Uterus (tissue), 3 donors: ENCODE measurements at regions not wholly inside any gene's neighbourhood (a gene's known extent, or its start where the extent isn't known, plus 50 kb on each side); places are given as distances from the start of the nearest gene placed in this dataset.
"Not testable (repeated sequence)": the region's sequence is repeated elsewhere in the genome, so short reads cannot be mapped to it uniquely, and the experiment has no call there.

Experiments
- DNase-seq, 2 donors: peaks; one replicate each; pipeline ENCODE4 v3.0.0-alpha.2; 2019 to 2020
- H3K27ac ChIP-seq, 2 donors: fragments of 200-600 bp; sonication (generic); 1 replicate in 1 of 2; 2 replicates in 1 of 2; pipeline ENCODE4 v1.5.1; 2016 to 2018
- H3K27me3 ChIP-seq, 2 donors: fragments of 200-600 bp; sonication (generic); one replicate each; pipeline ENCODE4 v1.5.1; 2018 to 2019; ENCODE audit warnings: control low read depth in 1 of 2
- H3K36me3 ChIP-seq, 2 donors: fragments of 200-600 bp; sonication (generic); one replicate each; pipeline ENCODE4 v1.5.1; 2019; ENCODE audit warnings: control low read depth in 1 of 2
- H3K4me1 ChIP-seq, 2 donors: fragments of 200-600 bp; sonication (generic); one replicate each; pipeline ENCODE4 v1.5.1; 2018 to 2019; ENCODE audit warnings: control low read depth in 1 of 2
- H3K4me3 ChIP-seq, 2 donors: fragments of 200-600 bp; sonication (generic); 1 replicate in 1 of 2; 2 replicates in 1 of 2; pipeline ENCODE4 v1.5.1; 2018 to 2019; ENCODE audit warnings: mild to moderate bottlenecking in 1 of 2
- H3K9me3 ChIP-seq, 2 donors: fragments of 200-600 bp; sonication (generic); one replicate each; pipeline ENCODE4 v1.5.1; 2019; ENCODE audit warnings: control low read depth in 1 of 2
- POLR2A ChIP-seq, 2 donors: fragments of 450-650 bp; IDR thresholded peaks; one replicate each; pipeline ENCODE4 v1.6.1; 2016; ENCODE audit warnings: antibody characterized with exemption in 2 of 2, mild to moderate bottlenecking in 1 of 2, moderate library complexity in 1 of 2
- intact Hi-C: fragments of 100-400 bp; cut with DNase I; formaldehyde crosslinking; loops from one replicate; pipeline ENCODE4 v1.15.1; 2023; ENCODE audit warnings: low total_unique reads
- TF ChIP-seq, protein P1 (sequence below), 4 experiments: fragments of 200-600 bp in 2 of 4; fragments of 450-650 bp in 2 of 4; sonication (generic) in 2 of 4; IDR thresholded peaks; one replicate each; pipeline ENCODE4 v1.5.1; 2016 to 2019; ENCODE audit warnings: antibody characterized with exemption in 4 of 4, mild to moderate bottlenecking in 2 of 4, moderate library complexity in 1 of 4
- donor health status: DM: yes; HTN: yes; CAD: no.

DNA sequence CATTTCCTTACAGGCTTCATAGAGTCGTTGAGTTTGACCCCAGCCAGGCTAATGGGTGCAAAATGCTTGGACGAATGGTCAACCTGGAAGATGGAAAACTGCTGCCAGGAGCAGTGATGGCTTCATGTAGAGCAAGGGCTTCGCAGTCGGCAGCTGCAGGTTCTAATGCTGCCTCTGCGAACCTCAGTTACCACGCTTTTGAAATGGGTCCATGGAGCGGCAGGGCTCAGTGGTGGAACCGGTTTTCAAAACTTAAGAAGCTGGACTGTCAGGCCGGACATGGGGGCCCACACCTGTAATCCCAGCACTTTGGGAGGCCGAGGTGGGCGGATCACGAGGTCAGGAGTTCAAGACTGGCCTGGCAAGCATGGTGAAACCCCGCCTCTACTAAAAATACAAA lies 55.9 kb upstream of the PRR5 start:
- no peak for DNase-seq
- Histone ChIP-seq H3K36me3 (no peaks in the 10 kb centered on the region), H3K4me3 (no peak overlapping the region), H3K4me1 (no peaks in the 10 kb centered on the region), H3K27me3 (no peaks in the 10 kb centered on the region), H3K9me3 (no peaks in the 10 kb centered on the region), H3K27ac (no peak overlapping the region)
- intact Hi-C loops, result no loop called here
- TF ChIP-seq POLR2A (IDR thresholded peaks at IDR 0.05), result no peak

DNA sequence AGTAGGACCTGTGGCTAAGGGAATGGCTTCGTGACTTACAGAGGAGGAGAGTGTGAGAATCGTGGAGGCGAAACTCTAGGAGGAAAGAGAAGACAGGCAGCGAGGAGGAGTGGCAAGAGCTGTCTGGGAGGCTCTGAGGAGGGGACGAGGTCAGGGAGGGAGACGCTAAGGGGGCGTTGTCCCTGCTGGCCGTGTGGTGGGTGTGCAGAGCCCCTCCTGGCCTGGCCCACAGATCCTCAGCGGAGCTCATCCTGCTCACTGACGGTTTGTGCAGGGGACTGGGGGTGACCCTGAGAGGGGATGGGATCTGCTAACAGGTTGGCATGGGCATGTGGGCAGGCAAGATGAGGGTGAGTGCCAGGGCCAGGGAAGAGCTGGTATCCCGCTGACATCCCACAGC lies 56.5 kb upstream of the PRR5 start:
- no peak overlapping the region for H3K4me3 ChIP-seq
- H3K9me3 ChIP-seq, result no peaks in the 10 kb centered on the region
- no peaks in the 10 kb centered on the region for H3K27me3 ChIP-seq
- DNase-seq, result no peak
- no peaks in the 10 kb centered on the region for H3K4me1 ChIP-seq
- H3K27ac ChIP-seq, result no peak overlapping the region
- H3K36me3 ChIP-seq, result no peaks in the 10 kb centered on the region
- intact Hi-C loops, result no loop called here
- TF ChIP-seq POLR2A (IDR thresholded peaks at IDR 0.05), result no peak
- TF ChIP-seq, protein P1, sequence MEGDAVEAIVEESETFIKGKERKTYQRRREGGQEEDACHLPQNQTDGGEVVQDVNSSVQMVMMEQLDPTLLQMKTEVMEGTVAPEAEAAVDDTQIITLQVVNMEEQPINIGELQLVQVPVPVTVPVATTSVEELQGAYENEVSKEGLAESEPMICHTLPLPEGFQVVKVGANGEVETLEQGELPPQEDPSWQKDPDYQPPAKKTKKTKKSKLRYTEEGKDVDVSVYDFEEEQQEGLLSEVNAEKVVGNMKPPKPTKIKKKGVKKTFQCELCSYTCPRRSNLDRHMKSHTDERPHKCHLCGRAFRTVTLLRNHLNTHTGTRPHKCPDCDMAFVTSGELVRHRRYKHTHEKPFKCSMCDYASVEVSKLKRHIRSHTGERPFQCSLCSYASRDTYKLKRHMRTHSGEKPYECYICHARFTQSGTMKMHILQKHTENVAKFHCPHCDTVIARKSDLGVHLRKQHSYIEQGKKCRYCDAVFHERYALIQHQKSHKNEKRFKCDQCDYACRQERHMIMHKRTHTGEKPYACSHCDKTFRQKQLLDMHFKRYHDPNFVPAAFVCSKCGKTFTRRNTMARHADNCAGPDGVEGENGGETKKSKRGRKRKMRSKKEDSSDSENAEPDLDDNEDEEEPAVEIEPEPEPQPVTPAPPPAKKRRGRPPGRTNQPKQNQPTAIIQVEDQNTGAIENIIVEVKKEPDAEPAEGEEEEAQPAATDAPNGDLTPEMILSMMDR (IDR thresholded peaks at IDR 0.05), result no peak

DNA sequence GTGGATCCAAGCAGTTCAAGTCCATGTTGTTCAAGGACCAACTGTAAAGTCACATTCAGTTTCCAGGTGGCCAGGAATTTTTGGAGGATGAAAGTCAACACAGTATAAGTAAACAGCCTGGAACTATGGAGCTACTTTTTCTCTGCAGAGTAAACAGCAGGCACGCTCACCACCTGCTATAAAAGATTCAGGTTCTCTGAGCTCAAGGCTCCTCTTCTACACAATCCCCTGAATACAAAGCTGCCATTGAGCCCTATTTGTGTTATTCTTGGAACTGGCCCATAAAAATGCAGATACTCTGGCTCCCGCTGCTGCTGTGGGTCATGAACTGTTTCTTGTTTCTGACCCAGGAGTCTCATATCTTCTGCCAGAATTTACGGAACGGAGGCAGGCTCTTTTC lies 56.9 kb upstream of the PRR5 start:
- intact Hi-C loops, result no loop called here
- H3K27me3 ChIP-seq, result no peaks in the 10 kb centered on the region
- no peaks in the 10 kb centered on the region for H3K9me3 ChIP-seq
- no peak for TF ChIP-seq POLR2A (IDR thresholded peaks at IDR 0.05)
- TF ChIP-seq, protein P1 (IDR thresholded peaks at IDR 0.05), result no peak
- H3K36me3 ChIP-seq, result no peaks in the 10 kb centered on the region
- no peak overlapping the region for H3K4me3 ChIP-seq
- no peak overlapping the region for H3K27ac ChIP-seq
- DNase-seq, result no peak
- H3K4me1 ChIP-seq, result no peaks in the 10 kb centered on the region

DNA sequence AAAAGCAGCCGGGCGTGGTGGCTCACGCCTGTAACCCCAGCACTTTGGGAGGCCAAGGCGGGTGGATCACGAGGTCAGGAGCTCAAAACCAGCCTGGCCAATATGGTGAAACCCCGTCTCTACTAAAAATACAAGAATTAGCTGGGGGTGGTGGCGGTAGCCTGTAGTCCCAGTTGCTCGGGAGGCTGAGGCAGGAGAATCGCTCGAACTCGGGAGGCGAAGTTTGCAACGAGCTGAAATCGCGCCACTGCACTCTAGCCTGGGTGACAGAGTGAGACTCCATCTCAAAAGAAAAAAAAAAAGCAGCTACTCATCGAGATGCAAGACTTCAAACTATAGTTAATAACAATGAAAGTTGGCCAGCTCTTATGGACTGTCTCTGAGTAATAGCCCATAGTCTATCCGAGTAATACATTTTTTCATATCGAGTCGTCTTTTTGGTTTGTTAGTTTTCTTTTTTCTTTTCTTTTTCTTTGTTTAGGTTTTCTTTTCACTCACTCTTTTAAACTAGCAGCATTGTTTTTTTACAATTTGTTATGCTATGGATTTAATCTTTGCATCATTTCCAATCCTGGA lies 58.4 kb upstream of the PRR5 start:
- intact Hi-C loops, H3K9me3 ChIP-seq, H3K4me1 ChIP-seq, H3K27ac ChIP-seq, DNase-seq, H3K36me3 ChIP-seq, H3K27me3 ChIP-seq, H3K4me3 ChIP-seq: not testable (repeated sequence)

DNA sequence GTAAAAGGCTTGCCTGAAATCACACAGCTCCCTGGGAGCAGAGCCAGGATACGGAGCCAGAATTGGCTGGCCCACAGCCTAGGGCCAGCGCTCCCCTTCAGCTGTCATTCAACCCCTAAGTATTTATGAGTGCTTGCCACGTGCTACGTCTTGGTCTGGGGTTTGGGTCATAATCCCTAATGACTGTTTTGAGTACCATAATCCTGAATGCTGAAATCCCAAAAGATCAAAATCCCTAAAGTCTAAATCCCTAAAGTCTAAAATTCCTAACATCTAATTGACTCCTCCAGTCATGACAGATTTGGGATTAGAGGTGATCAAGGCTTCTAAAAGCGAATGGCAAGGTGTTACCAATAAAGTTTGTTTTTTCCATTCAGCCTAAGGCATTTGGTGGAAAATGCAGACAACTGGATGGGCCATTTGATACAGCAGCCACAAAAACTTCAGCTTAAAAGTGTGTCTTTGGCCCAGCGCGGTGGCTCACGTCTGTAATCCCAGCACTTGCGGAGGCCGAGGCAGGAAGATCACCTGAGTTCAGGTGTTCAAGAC lies 59.8 kb upstream of the PRR5 start:
- no peaks in the 10 kb centered on the region for H3K36me3 ChIP-seq
- no peaks in the 10 kb centered on the region for H3K27me3 ChIP-seq
- no peaks in the 10 kb centered on the region for H3K9me3 ChIP-seq
- H3K4me3 ChIP-seq, result no peak overlapping the region
- no peak for DNase-seq
- H3K27ac ChIP-seq, result no peak overlapping the region
- intact Hi-C loops, result no loop called here
- no peaks in the 10 kb centered on the region for H3K4me1 ChIP-seq
- no peak for TF ChIP-seq POLR2A (IDR thresholded peaks at IDR 0.05)
- TF ChIP-seq, protein P1 (IDR thresholded peaks at IDR 0.05), result no peak

DNA sequence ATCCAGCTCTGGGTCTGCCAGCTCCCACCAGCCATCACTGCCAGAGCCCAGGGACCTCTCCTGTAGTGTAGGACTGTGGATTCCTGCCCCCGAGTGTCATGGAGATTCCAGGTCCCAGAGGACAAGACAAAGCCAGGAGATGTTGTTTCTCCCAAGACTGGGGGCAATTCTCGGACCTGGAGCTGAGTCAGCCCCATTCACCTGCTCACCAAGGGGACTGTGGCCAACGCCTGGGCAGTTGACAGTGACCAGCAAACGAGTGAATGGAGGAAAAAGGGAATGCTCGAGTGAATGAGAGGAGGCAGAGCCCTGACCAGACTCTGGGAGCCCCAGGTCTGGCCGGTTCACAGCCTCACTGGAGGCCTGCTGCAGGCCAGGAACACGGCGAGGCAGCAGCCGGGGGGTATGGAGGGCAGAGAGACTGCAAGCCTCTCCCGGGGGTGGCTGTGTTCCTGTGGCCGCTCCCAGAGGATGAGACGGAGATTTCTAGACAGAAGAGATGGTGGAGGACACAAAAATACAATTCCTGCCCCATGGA lies 61.3 kb upstream of the PRR5 start:
- Histone ChIP-seq H3K27ac (no peak overlapping the region), H3K4me1 (no peaks in the 10 kb centered on the region), H3K9me3 (no peaks in the 10 kb centered on the region), H3K27me3 (no peaks in the 10 kb centered on the region), H3K36me3 (no peaks in the 10 kb centered on the region), H3K4me3 (no peak overlapping the region)
- no peak for TF ChIP-seq POLR2A (IDR thresholded peaks at IDR 0.05)
- TF ChIP-seq, protein P1 (IDR thresholded peaks at IDR 0.05), result no peak
- intact Hi-C loops, result no loop called here
- no peak for DNase-seq
